ENCODE measurements at regions not wholly inside any gene's neighbourhood (a gene's known extent, or its start where the extent isn't known, plus 50 kb on each side); places are given as distances from the start of the nearest gene placed in this dataset.

GRCh38 chr9:107982745-107983144 lies 493.2 kb upstream of the KLF4 start:
- DNase-seq: no peak

- no peak for DNase-seq
These were observed 492.4 kb upstream of the KLF4 start for GRCh38 chr9:107982001-107982400.

GRCh38 chr9:107980984-107981383 lies 491.4 kb upstream of the KLF4 start:
- no peak for DNase-seq

- no peak for DNase-seq
These were observed 487.2 kb upstream of the KLF4 start for GRCh38 chr9:107976767-107977166.

GRCh38 chr9:107975426-107976010 lies 485.9 kb upstream of the KLF4 start:
- DNase-seq: no peak

- DNase-seq: no peak
These were observed 483.9 kb upstream of the KLF4 start for GRCh38 chr9:107973451-107973850.

- no peak for DNase-seq
These were observed 482.8 kb upstream of the KLF4 start for GRCh38 chr9:107972346-107972745.

- no peak for DNase-seq
These were observed 481.7 kb upstream of the KLF4 start for GRCh38 chr9:107971241-107971640.

- DNase-seq: no peak
These were observed 481.2 kb upstream of the KLF4 start for GRCh38 chr9:107970726-107971125.

GRCh38 chr9:107969727-107970126 lies 480.2 kb upstream of the KLF4 start:
- DNase-seq: no peak

GRCh38 chr9:107969141-107969540 lies 479.6 kb upstream of the KLF4 start:
- no peak for DNase-seq

GRCh38 chr9:107963246-107963645 lies 473.7 kb upstream of the KLF4 start:
- DNase-seq: no peak

GRCh38 chr9:107960916-107961315 lies 471.3 kb upstream of the KLF4 start:
- DNase-seq: no peak

GRCh38 chr9:107954312-107954711 lies 464.7 kb upstream of the KLF4 start:
- no peak for DNase-seq

- no peak for DNase-seq
These were observed 464.1 kb upstream of the KLF4 start for GRCh38 chr9:107953556-107954125.

GRCh38 chr9:107952773-107953172 lies 463.2 kb upstream of the KLF4 start:
- DNase-seq: no peak

- no peak for DNase-seq
These were observed 461.9 kb upstream of the KLF4 start for GRCh38 chr9:107951511-107951910.

GRCh38 chr9:107949061-107949460 lies 459.5 kb upstream of the KLF4 start:
- DNase-seq: no peak

- no peak for DNase-seq
These were observed 459.0 kb upstream of the KLF4 start for GRCh38 chr9:107948601-107949000.

GRCh38 chr9:107948086-107948485 lies 458.5 kb upstream of the KLF4 start:
- DNase-seq: no peak

GRCh38 chr9:107946364-107947141 lies 457.0 kb upstream of the KLF4 start:
- no peak for DNase-seq

GRCh38 chr9:107945961-107946360 lies 456.4 kb upstream of the KLF4 start:
- DNase-seq: no peak

GRCh38 chr9:107945493-107945892 lies 455.9 kb upstream of the KLF4 start:
- no peak for DNase-seq

- DNase-seq: no peak
These were observed 454.8 kb upstream of the KLF4 start for GRCh38 chr9:107944387-107944786.
